ENCODE measurements at regions not wholly inside any gene's neighbourhood (a gene's known extent, or its start where the extent isn't known, plus 50 kb on each side); places are given as distances from the start of the nearest gene placed in this dataset.
"Not testable (repeated sequence)": the region's sequence is repeated elsewhere in the genome, so short reads cannot be mapped to it uniquely, and the experiment has no call there.

- no peak overlapping the region for H3K27ac Mint-ChIP-seq
- H3K36me3 Mint-ChIP-seq: peaks cover 0 to 3% of the 10 kb centered on the region in 2 donors
- no peaks in the 10 kb centered on the region for H3K27me3 Mint-ChIP-seq
- no peak overlapping the region for H3K4me3 Mint-ChIP-seq
- no peaks in the 10 kb centered on the region for H3K4me1 Mint-ChIP-seq
- no peak for DNase-seq
- no peaks in the 10 kb centered on the region for H3K9me3 Mint-ChIP-seq
- no peak for ATAC-seq (ENCODE audit: low read depth in 2 of 2)
These were observed 192.3 kb upstream of the SGO1 start for GRCh38 chr3:20378315-20378714.

- Mint-ChIP-seq H3K4me1 (no peaks in the 10 kb centered on the region), H3K36me3 (peaks cover 0 to 3% of the 10 kb centered on the region in 2 donors), H3K27me3 (no peaks in the 10 kb centered on the region), H3K27ac (no peak overlapping the region), H3K9me3 (no peaks in the 10 kb centered on the region), H3K4me3 (no peak overlapping the region)
- DNase-seq: no peak
- no peak for ATAC-seq (ENCODE audit: low read depth in 2 of 2)
These were observed 190.7 kb upstream of the SGO1 start for GRCh38 chr3:20376665-20377217.

- ATAC-seq (ENCODE audit: low read depth in 2 of 2): no peak
- no peak for DNase-seq
- no peaks in the 10 kb centered on the region for H3K9me3 Mint-ChIP-seq
These were observed 189.3 kb upstream of the SGO1 start for GRCh38 chr3:20375302-20375701.

GRCh38 chr3:20370273-20371063, 184.5 kb upstream of the SGO1 start:
- H3K27me3 Mint-ChIP-seq; H3K27ac Mint-ChIP-seq; H3K4me3 Mint-ChIP-seq; H3K9me3 Mint-ChIP-seq; H3K4me1 Mint-ChIP-seq; H3K36me3 Mint-ChIP-seq; DNase-seq; ATAC-seq (ENCODE audit: low read depth in 2 of 2): not testable (repeated sequence)

More at GRCh38 chr3:20375302-20375701, 189.3 kb upstream of the SGO1 start:
- Mint-ChIP-seq H3K4me1 (no peaks in the 10 kb centered on the region), H3K27ac (no peak overlapping the region), H3K36me3 (peaks cover 0 to 3% of the 10 kb centered on the region in 2 donors), H3K4me3 (no peak overlapping the region), H3K27me3 (no peaks in the 10 kb centered on the region)

- DNase-seq: no peak
- peaks cover 4 to 13% (median 5%) of the 10 kb centered on the region in 7 donors for H3K9me3 Mint-ChIP-seq
These were observed 175.0 kb upstream of the SGO1 start for GRCh38 chr3:20361000-20361399.

GRCh38 chr3:20353286-20353685, 167.3 kb upstream of the SGO1 start:
- peaks cover 0 to 10% (median 6%) of the 10 kb centered on the region in 7 donors for H3K9me3 Mint-ChIP-seq

More at GRCh38 chr3:20361000-20361399, 175.0 kb upstream of the SGO1 start:
- no peak overlapping the region for H3K27ac Mint-ChIP-seq
- no peaks in the 10 kb centered on the region for H3K27me3 Mint-ChIP-seq
- no peak overlapping the region for H3K4me3 Mint-ChIP-seq
- H3K36me3 Mint-ChIP-seq: peaks cover 0 to 8% of the 10 kb centered on the region in 2 donors
- no peak for ATAC-seq (ENCODE audit: low read depth in 2 of 2)
- no peaks in the 10 kb centered on the region for H3K4me1 Mint-ChIP-seq

GRCh38 chr3:20352546-20353179, 166.7 kb upstream of the SGO1 start:
- H3K27me3 Mint-ChIP-seq: no peaks in the 10 kb centered on the region
- H3K27ac Mint-ChIP-seq: no peak overlapping the region
- H3K4me1 Mint-ChIP-seq: no peaks in the 10 kb centered on the region
- no peak overlapping the region for H3K4me3 Mint-ChIP-seq
- DNase-seq (no peak), ATAC-seq (ENCODE audit: low read depth in 2 of 2) (no peak)
- peaks cover 0 to 10% (median 4%) of the 10 kb centered on the region in 7 donors for H3K9me3 Mint-ChIP-seq
- no peaks in the 10 kb centered on the region for H3K36me3 Mint-ChIP-seq

More at GRCh38 chr3:20353286-20353685, 167.3 kb upstream of the SGO1 start:
- DNase-seq (no peak), ATAC-seq (ENCODE audit: low read depth in 2 of 2) (no peak)
- Mint-ChIP-seq H3K27me3 (no peaks in the 10 kb centered on the region), H3K4me1 (no peaks in the 10 kb centered on the region), H3K4me3 (no peak overlapping the region), H3K27ac (no peak overlapping the region), H3K36me3 (peaks cover 0 to 3% of the 10 kb centered on the region in 2 donors)

GRCh38 chr3:20350449-20350848, 164.4 kb upstream of the SGO1 start:
- H3K27me3 Mint-ChIP-seq: no peaks in the 10 kb centered on the region
- ATAC-seq (ENCODE audit: low read depth in 2 of 2) (no peak), DNase-seq (no peak)
- no peak overlapping the region for H3K4me3 Mint-ChIP-seq
- H3K9me3 Mint-ChIP-seq: peaks cover 0 to 6% (median 0%) of the 10 kb centered on the region in 7 donors
- no peaks in the 10 kb centered on the region for H3K4me1 Mint-ChIP-seq
- H3K27ac Mint-ChIP-seq: no peak overlapping the region
- no peaks in the 10 kb centered on the region for H3K36me3 Mint-ChIP-seq

GRCh38 chr3:20346916-20347315, 160.9 kb upstream of the SGO1 start:
- Mint-ChIP-seq H3K27me3 (no peaks in the 10 kb centered on the region), H3K27ac (no peak overlapping the region), H3K4me3 (no peak overlapping the region), H3K4me1 (no peaks in the 10 kb centered on the region), H3K36me3 (no peaks in the 10 kb centered on the region), H3K9me3 (peaks cover 0 to 2% (median 0%) of the 10 kb centered on the region in 7 donors)
- no peak for DNase-seq
- no peak for ATAC-seq (ENCODE audit: low read depth in 2 of 2)

GRCh38 chr3:20346369-20346768, 160.4 kb upstream of the SGO1 start:
- Mint-ChIP-seq H3K36me3 (no peaks in the 10 kb centered on the region), H3K4me1 (no peaks in the 10 kb centered on the region), H3K9me3 (no peaks in the 10 kb centered on the region), H3K27me3 (no peaks in the 10 kb centered on the region), H3K27ac (no peak overlapping the region), H3K4me3 (peak overlapping the region in 1 of 8 donors; percentile 1)
- ATAC-seq (ENCODE audit: low read depth in 2 of 2): no peak
- DNase-seq: no peak

- no peak for ATAC-seq (ENCODE audit: low read depth in 2 of 2)
- no peak overlapping the region for H3K4me3 Mint-ChIP-seq
- no peaks in the 10 kb centered on the region for H3K9me3 Mint-ChIP-seq
- peaks cover 0 to 5% (median 0%) of the 10 kb centered on the region in 3 donors for H3K4me1 Mint-ChIP-seq
- H3K27ac Mint-ChIP-seq: peak overlapping the region in 1 of 6 donors; percentile 16
- no peak for DNase-seq
- H3K27me3 Mint-ChIP-seq: no peaks in the 10 kb centered on the region
- no peaks in the 10 kb centered on the region for H3K36me3 Mint-ChIP-seq
These were observed 158.5 kb upstream of the SGO1 start for GRCh38 chr3:20344400-20344959.

GRCh38 chr3:20343790-20344189, 157.8 kb upstream of the SGO1 start:
- Mint-ChIP-seq H3K27ac (no peak overlapping the region), H3K36me3 (no peaks in the 10 kb centered on the region), H3K4me3 (no peak overlapping the region), H3K9me3 (no peaks in the 10 kb centered on the region), H3K27me3 (no peaks in the 10 kb centered on the region), H3K4me1 (peaks cover 0 to 5% (median 0%) of the 10 kb centered on the region in 3 donors)
- no peak for DNase-seq
- ATAC-seq (ENCODE audit: low read depth in 2 of 2): no peak

GRCh38 chr3:20340324-20340928, 154.4 kb upstream of the SGO1 start:
- H3K4me3 Mint-ChIP-seq: no peak overlapping the region
- H3K36me3 Mint-ChIP-seq: no peaks in the 10 kb centered on the region
- peak overlapping the region in 1 of 6 donors; percentile 65 for H3K27ac Mint-ChIP-seq
- no peaks in the 10 kb centered on the region for H3K9me3 Mint-ChIP-seq
- H3K27me3 Mint-ChIP-seq: no peaks in the 10 kb centered on the region
- ATAC-seq (ENCODE audit: low read depth in 2 of 2): peak; percentile 14 to 47
- peaks cover 0 to 5% (median 0%) of the 10 kb centered on the region in 3 donors for H3K4me1 Mint-ChIP-seq
- DNase-seq: peak; percentile 25
